ENCODE measurements at regions not wholly inside any gene's neighbourhood (a gene's known extent, or its start where the extent isn't known, plus 50 kb on each side); places are given as distances from the start of the nearest gene placed in this dataset.

DNA sequence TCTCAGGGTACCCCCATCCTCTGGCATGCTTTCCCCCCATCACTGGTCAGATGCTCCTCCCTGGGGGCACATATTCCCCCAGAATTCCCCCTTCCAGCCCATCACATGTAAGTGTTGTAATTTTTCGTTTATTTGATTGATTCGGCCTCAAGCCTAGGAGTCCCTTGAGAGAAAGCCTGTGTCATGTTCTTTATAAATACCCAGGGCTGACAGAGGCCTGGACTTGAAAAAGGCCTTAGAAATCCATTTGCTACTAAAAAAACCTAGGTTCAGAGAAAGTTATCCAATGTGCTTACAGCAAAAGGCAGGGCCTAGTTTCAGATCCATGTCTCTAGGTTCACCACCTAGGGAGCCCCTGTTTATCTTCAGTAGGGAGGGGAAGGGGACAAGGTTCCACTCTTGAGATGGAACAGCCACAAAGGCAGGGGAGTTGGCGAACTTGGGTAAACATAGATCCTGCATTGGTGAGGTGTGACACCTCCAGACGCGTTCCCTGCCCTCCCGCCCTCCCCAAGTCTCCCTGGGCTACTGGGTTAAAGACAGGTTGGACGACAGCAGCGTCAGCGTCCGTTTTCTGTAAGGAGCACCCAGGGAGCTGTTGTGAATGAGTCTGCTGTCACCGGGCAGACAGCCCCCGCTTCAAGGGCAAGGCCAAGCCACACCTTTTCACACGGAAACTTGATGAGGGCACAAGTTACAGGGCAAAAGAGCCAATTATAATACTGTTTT, 147.8 kb downstream of the EN1 start:
- no peak for DNase-seq (ENCODE audit: low read depth in 3 of 3, low spot score in 1 of 3)

DNA sequence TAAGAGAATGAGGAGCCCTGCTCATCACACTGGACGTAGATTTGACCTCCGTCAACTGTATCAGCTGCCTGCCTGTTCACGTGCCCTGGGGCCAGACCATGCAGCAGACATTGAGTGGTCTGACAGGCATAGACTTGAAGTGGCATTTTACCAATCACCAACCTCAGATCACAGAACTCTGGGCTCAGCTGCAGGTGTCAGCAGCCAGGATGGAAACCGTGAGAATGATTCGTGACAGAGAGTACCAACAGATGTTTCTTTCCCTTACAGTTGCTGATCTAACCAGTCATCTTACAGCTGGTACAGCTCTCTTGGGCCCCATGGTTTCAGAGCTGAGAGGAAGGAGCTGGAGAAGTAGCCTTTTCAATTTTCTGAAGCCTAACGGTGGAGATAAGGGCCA, 148.9 kb downstream of the EN1 start:
- no peak for DNase-seq (ENCODE audit: low read depth in 3 of 3, low spot score in 1 of 3)

DNA sequence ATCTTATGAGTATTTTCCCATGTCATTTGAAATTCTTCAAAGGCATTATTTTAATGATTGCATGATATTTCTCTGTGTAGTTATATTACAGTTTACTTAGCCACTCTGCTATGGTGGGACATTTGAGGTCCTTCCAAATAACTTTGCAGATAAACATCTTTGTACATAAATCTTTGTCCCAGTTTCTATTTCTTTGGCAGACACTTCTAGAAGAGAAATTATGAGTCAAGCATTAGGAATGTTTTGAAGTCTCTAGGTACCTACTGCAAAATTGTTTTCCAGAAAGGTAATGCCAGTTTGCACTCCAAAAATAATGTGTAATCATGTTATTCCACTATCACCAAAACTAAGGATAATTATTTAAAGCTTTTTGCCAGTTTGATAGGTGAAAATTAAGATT, 149.7 kb downstream of the EN1 start:
- DNase-seq (ENCODE audit: low read depth in 3 of 3, low spot score in 1 of 3): no peak

- no peak for DNase-seq (ENCODE audit: low read depth in 3 of 3, low spot score in 1 of 3)
These were observed 150.5 kb downstream of the EN1 start for GRCh38 chr2:118696786-118697465.

DNA sequence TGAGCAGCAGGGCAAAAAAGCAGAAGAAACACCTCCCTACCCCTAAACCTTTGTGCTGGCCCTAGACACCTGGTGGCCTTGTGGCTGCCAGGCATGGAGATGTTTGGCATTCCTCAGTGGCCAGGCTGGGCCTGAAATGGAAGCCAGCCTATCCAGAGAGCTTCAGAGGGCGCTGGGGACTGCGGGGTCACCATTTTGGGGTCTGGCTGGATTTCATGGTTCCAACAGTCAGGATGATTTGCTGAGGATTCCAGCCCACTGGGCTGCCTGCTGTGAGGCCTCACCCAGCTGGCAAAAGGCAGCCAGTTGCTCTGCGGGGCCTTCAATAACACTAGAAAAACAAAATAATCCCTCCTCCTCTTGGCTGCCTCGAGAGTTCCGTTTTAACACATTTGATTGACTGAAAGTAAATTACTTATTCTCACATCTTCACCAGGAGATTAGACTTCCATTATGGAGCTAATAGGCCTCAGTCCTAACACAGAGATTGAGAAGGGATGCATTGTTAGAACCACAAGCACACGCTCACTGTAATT, 154.1 kb downstream of the EN1 start:
- no peak for DNase-seq (ENCODE audit: low read depth in 3 of 3, low spot score in 1 of 3)

- DNase-seq (ENCODE audit: low read depth in 3 of 3, low spot score in 1 of 3): no peak
These were observed 157.6 kb downstream of the EN1 start for GRCh38 chr2:118689874-118690273.

DNA sequence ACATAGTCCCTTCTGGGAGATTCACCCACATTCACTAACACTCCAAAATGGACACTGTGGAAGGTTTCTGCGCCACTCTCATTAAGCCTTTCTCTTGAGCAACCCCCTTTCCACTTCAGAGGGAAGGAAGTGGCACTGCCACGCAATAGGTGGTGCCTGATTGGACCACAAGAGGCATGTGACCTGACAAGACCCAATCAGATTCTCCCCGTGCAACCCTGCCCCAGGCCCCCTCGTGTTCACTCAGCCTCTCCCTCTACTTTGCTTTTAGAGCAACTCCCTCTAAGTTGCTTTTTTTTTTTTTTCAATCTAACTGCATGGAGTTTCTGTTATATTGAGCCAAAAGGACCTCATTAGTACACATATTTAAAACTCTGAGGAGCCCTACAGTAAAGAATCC, 158.0 kb downstream of the EN1 start:
- no peak for DNase-seq (ENCODE audit: low read depth in 3 of 3, low spot score in 1 of 3)

- DNase-seq (ENCODE audit: low read depth in 3 of 3, low spot score in 1 of 3): no peak
These were observed 158.4 kb downstream of the EN1 start for GRCh38 chr2:118689033-118689432.

DNA sequence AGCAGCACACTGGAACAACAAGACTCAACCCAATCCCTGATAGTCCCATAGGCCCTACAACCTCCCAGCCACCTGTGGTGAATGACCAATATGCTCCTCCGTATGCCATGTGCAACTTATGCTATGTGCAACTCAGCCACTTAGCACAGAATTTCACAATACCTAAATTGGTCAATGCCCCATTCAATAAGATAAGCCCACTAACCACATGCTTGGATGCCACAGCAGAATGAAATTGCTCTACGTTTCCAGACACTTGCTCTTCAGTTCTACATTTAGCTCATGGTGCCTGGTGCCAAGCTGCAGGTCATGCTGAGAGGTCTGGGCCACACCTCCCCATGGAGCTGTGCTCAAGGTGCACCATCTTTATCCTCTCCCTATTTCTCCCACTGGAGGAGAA, 159.8 kb downstream of the EN1 start:
- DNase-seq (ENCODE audit: low read depth in 3 of 3, low spot score in 1 of 3): no peak

DNA sequence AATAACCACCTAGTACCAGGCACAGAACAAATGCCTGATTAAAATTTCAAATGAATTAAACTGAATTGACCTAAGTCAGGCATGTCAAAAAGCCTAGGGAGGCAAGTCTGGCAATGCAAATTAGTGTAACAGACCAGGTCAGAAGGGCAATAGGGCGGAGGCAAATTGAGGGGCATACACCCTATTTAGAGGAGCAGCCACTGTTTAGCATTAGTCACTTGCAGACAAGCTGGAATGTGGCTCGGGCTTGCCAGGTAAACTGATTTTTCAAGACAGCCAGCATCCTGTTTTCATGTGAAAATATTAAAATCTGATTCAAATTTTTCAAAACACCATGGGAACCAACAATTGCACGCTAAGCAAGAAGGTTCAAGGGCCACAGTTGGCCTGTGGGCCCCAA, 160.3 kb downstream of the EN1 start:
- no peak for DNase-seq (ENCODE audit: low read depth in 3 of 3, low spot score in 1 of 3)

DNA sequence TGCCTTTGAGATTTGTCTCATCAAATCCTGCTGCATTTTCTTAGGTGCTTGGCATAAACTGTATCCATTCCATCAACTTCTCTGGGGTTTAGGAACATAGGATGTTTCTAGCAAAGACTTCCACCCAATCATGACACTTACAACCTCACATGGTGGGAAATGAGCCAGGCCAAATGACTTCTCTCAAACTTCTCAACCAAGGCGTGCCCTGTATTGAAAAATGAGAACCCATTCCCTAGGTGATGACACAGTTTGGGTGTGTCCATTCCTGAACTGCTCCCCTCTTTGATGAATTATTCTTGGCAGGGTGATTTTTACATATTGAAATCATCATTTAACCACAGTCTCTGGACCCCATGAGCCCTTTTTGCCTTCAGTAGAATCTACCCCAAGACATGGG, 161.1 kb downstream of the EN1 start:
- no peak for DNase-seq (ENCODE audit: low read depth in 3 of 3, low spot score in 1 of 3)

GRCh38 chr2:118683460-118683859, 164.0 kb downstream of the EN1 start:
- DNase-seq (ENCODE audit: low read depth in 3 of 3, low spot score in 1 of 3): no peak

- DNase-seq (ENCODE audit: low read depth in 3 of 3, low spot score in 1 of 3): no peak
These were observed 168.5 kb downstream of the EN1 start for GRCh38 chr2:118678985-118679384.

DNA sequence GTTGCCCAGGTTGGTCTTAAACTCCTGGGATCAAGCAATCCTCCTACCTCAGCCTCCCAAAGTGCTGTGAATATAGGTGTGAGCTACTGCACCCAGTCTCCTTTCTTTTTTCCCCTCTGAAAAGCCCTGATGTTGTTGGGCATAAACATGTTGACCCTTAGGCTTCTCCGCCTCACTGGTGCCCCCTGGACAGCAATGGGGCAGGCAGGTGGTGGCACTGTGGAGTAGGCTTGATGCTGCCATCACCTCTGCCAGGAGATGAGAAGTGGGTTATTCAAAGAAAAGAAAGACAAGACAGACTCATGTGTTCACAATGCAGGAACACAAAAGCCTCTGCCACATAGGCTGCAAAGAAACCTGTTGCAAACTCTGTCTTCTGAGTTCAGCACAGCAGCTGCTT, 169.9 kb downstream of the EN1 start:
- no peak for DNase-seq (ENCODE audit: low read depth in 3 of 3, low spot score in 1 of 3)

- DNase-seq (ENCODE audit: low read depth in 3 of 3, low spot score in 1 of 3): no peak
These were observed 171.9 kb downstream of the EN1 start for GRCh38 chr2:118675531-118675930.

DNA sequence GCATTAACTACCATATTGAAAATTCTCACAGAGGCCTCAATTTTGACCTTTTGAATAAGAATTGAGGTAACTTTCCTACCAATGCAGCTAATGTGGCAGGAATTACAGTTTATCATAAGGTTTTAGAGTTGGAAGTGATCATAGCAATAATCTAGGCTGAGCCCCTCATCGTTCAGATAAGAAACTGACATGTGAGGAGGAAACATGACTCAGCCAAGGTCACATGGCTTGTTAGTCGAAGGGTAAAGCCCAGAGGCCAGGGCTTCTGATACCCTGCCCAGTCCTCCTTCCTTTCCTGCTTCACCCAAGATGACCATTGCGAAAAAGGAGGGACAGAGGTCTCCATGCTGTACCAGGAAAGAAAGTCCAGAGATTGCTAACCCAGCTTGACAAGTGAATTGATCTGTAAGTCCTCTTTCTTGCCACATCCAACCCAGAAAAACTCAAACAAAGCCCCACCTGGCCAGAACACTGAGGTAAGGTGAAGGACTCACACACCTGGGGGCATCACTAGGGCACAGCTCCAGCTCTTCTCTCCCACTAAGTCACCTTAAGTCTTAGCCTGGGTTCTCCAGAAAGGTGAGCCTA, 174.8 kb downstream of the EN1 start:
- no peak for DNase-seq (ENCODE audit: low read depth in 3 of 3, low spot score in 1 of 3)

DNA sequence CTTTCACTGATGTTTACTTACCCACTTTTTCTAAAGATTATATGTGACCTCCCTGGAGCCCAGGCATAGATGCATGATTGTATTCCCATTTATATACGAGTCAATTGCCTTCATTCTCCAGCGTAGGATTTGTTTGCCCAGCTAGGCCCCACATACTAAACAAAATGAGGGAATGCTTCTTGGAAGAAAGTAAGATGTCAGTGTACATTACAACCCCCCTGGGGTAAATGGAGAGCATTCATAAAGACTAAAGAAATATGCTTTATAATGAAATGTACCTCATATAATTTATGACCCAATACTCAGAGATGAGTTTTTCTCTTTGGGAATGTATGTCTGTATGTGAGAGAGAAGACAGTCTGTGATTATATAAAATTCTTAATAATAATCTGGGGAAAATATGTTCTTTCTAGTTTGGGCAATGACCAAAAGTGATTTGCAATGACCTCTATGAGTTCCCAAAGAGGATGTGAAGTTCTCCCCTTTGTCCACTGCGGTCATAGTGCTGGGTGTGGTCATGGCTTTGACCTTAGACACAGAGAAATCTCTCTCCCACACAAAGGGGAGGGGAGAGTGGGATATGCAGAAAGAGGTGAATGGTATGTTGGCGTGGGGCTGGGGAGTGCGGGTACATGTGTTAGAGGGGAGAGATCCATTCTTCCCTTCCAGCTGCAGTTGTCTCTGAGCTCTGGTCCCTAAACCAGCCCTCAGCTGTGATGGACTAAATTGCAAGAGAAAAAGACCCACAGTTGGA, 175.6 kb downstream of the EN1 start:
- DNase-seq (ENCODE audit: low read depth in 3 of 3, low spot score in 1 of 3): no peak

DNA sequence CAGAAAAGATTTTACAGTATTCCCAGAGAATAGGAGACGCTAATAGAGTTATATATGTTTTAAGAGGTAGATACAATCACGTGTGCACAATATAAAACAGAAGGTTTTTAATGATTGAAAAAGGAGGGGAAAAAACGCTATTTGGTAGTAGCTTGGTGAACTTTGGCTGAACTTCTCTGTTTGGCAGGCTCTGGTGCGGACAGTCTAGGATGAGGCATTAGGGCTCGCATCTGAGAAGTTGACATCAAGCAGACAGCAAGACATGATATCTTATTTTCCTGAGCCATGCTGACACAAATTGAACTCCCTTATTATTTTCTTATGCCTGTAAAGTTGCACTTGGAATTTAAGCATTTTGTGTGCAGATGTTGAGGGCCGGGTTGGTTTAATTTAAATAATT, 176.6 kb downstream of the EN1 start:
- DNase-seq (ENCODE audit: low read depth in 3 of 3, low spot score in 1 of 3): no peak

- DNase-seq (ENCODE audit: low read depth in 3 of 3, low spot score in 1 of 3): no peak
These were observed 177.2 kb downstream of the EN1 start for GRCh38 chr2:118670276-118670675.

- DNase-seq (ENCODE audit: low read depth in 3 of 3, low spot score in 1 of 3): no peak
These were observed 177.8 kb downstream of the EN1 start for GRCh38 chr2:118669654-118670053.

All from stimulated activated CD4-positive, alpha-beta T cell treated with anti-CD3 and anti-CD28 coated beads, TNF-alpha, amount 100 ng/mL, for 1 hour (primary cell).